IPS-15b (cell line): ENCODE measurements at regions not wholly inside any gene's neighbourhood (a gene's known extent, or its start where the extent isn't known, plus 50 kb on each side); places are given as distances from the start of the nearest gene placed in this dataset.

ENCODE experiments used
- H3K27me3 ChIP-seq: one replicate; pipeline ENCODE4 v1.6.1; 2013; ENCODE audit warnings: low read length; ENCODE audit not compliant: control insufficient read depth, insufficient read depth
- H3K36me3 ChIP-seq: one replicate; pipeline ENCODE4 v1.6.1; 2013; ENCODE audit warnings: low read length; ENCODE audit not compliant: control insufficient read depth, insufficient read depth
- H3K4me1 ChIP-seq: one replicate; pipeline ENCODE4 v1.6.1; 2013; ENCODE audit warnings: mild to moderate bottlenecking, low read length; ENCODE audit not compliant: control insufficient read depth, insufficient read depth
- H3K4me3 ChIP-seq: one replicate; pipeline ENCODE4 v1.5.1; 2013; ENCODE audit warnings: low read depth, low read length
- H3K9ac ChIP-seq: one replicate; pipeline ENCODE4 v1.6.1; 2013; ENCODE audit warnings: low read depth, mild to moderate bottlenecking, low read length
- H3K9me3 ChIP-seq: one replicate; pipeline ENCODE4 v1.6.1; 2013; ENCODE audit warnings: mild to moderate bottlenecking, low read length; ENCODE audit not compliant: control insufficient read depth, insufficient read depth

- no peaks in the 10 kb centered on the region for H3K9me3 ChIP-seq
- H3K9ac ChIP-seq, result no peak overlapping the region
- no peaks in the 10 kb centered on the region for H3K4me1 ChIP-seq
- no peak overlapping the region for H3K4me3 ChIP-seq
- H3K36me3 ChIP-seq, result no peaks in the 10 kb centered on the region
- H3K27me3 ChIP-seq, result no peaks in the 10 kb centered on the region
These were observed 101.3 kb upstream of the TNRC6C start for GRCh38 chr17:77857306-77857555.

- H3K27me3 ChIP-seq, result no peaks in the 10 kb centered on the region
- no peaks in the 10 kb centered on the region for H3K4me1 ChIP-seq
- no peak overlapping the region for H3K9ac ChIP-seq
- no peaks in the 10 kb centered on the region for H3K9me3 ChIP-seq
- H3K4me3 ChIP-seq, result no peak overlapping the region
- no peaks in the 10 kb centered on the region for H3K36me3 ChIP-seq
These were observed 100.9 kb upstream of the TNRC6C start for GRCh38 chr17:77857613-77858012.

GRCh38 chr17:77858291-77859034, 100.0 kb upstream of the TNRC6C start:
- no peaks in the 10 kb centered on the region for H3K9me3 ChIP-seq
- no peaks in the 10 kb centered on the region for H3K36me3 ChIP-seq
- H3K4me1 ChIP-seq, result no peaks in the 10 kb centered on the region
- H3K27me3 ChIP-seq, result no peaks in the 10 kb centered on the region
- no peak overlapping the region for H3K4me3 ChIP-seq
- H3K9ac ChIP-seq, result no peak overlapping the region

- Histone ChIP-seq H3K36me3 (no peaks in the 10 kb centered on the region), H3K4me1 (no peaks in the 10 kb centered on the region), H3K9ac (no peak overlapping the region), H3K4me3 (no peak overlapping the region), H3K9me3 (no peaks in the 10 kb centered on the region), H3K27me3 (no peaks in the 10 kb centered on the region)
These were observed 99.3 kb upstream of the TNRC6C start for GRCh38 chr17:77859035-77859810.

DNA sequence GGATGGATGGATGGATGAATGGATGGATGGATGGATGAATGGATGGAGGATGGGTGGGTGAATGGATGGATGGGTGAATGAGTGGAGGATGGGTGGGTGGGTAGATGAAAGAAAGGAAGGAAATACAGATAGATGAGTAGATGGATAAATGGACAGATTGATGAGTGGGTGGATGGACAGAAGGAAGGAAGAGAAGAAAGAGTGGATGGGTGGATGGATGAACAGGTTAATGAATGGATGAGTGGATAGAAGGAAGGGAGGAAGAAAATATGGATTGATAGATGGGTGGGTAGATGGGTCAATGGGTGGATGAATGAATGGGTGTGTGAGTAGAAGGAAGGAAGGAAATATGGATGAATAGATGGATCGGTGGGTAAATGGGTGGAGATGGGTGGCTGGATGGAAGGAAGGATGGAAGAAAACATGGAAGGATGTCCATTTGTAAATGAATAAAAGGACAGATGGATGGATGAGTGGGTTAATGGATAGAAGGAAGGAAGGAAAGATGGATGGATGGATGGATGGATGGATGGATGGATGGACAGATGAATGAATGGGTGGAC, 97.3 kb upstream of the TNRC6C start:
- Histone ChIP-seq H3K4me3 (no peak overlapping the region), H3K9me3 (no peaks in the 10 kb centered on the region), H3K9ac (no peak overlapping the region), H3K4me1 (no peaks in the 10 kb centered on the region), H3K36me3 (no peaks in the 10 kb centered on the region), H3K27me3 (no peaks in the 10 kb centered on the region)

GRCh38 chr17:77861981-77862645, 96.4 kb upstream of the TNRC6C start:
- no peak overlapping the region for H3K9ac ChIP-seq
- no peak overlapping the region for H3K4me3 ChIP-seq
- H3K9me3 ChIP-seq, result no peaks in the 10 kb centered on the region
- H3K27me3 ChIP-seq, result no peaks in the 10 kb centered on the region
- no peaks in the 10 kb centered on the region for H3K4me1 ChIP-seq
- H3K36me3 ChIP-seq, result no peaks in the 10 kb centered on the region

DNA sequence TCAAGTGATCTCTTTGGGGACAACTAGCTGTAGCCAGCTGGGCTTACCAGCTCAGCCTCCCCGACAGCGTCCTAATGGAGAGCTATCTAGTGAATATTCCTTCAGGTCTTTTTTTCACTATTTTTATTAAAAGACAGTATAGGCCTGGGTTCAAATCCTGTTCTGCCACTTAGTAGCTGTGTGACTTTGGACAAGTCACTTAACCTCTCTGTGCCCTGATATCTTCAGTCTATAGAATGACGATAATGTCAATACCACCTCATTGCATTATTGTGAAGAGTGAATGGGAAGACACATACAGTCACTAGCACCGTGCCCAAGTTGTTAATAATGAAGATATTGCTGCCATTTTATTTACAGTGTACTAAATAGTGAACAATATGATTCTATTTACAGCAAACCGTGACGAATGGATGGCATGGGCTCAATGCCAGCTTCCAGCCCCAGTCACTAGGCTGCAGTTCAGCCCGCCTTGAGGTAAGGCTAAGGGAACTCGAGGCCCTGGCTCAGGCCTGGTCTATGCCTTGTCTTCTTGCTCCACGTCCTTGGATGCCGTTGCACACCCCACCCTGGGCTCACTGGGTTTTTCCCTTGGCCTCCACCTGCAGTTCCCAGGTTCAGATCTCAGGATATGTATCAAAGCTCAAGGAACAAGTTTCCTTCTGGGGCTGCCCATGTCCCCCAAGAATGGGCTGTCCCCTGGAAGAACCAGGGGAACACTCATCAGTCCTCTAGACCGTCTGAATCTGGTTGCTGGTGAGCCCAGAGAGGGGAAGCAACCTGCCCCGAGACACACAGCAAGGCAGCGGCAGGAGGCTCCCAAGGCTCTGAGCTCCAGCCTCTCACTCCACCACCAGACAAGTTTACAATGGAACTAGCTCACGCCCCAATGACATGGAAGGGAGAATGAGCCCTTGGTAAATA, 95.4 kb upstream of the TNRC6C start:
- Histone ChIP-seq H3K36me3 (no peaks in the 10 kb centered on the region), H3K4me1 (peaks cover 3% of the 10 kb centered on the region), H3K9ac (no peak overlapping the region), H3K4me3 (no peak overlapping the region), H3K9me3 (no peaks in the 10 kb centered on the region), H3K27me3 (no peaks in the 10 kb centered on the region)

GRCh38 chr17:77863814-77864161, 94.7 kb upstream of the TNRC6C start:
- Histone ChIP-seq H3K36me3 (no peaks in the 10 kb centered on the region), H3K4me3 (no peak overlapping the region), H3K4me1 (peaks cover 3% of the 10 kb centered on the region), H3K9ac (no peak overlapping the region), H3K27me3 (no peaks in the 10 kb centered on the region), H3K9me3 (no peaks in the 10 kb centered on the region)

GRCh38 chr17:77864234-77865111, 94.0 kb upstream of the TNRC6C start:
- Histone ChIP-seq H3K27me3 (no peaks in the 10 kb centered on the region), H3K9me3 (no peaks in the 10 kb centered on the region), H3K9ac (no peak overlapping the region), H3K36me3 (no peaks in the 10 kb centered on the region), H3K4me1 (peaks cover 3% of the 10 kb centered on the region), H3K4me3 (no peak overlapping the region)

DNA sequence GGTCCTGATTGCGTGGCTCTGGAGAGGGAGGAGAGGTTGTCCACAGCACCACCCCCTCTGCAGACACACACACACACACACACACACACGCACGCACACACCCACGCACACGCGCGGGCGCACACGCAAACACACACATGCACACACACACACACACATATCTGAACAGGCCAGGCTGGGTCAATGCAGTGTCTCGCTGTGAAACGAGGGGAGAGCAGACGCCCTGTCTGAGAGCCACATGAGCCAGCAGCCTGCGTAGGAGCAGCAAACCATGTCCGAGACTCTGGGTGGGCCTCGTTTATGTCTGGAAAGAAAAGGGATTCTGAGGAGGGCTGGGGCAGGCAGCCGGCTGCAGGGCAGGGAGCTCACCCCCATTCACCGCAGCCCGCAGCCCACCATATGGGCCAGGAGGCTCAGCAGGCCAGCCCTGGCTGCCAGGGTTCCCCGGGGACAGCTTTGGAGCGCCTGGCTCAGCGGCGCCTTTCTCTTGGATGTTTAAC, 93.3 kb upstream of the TNRC6C start:
- Histone ChIP-seq H3K27me3 (no peaks in the 10 kb centered on the region), H3K9ac (no peak overlapping the region), H3K4me3 (no peak overlapping the region)

More for the DNA sequence above, 93.3 kb upstream of the TNRC6C start:
- H3K36me3 ChIP-seq, result no peaks in the 10 kb centered on the region
- no peaks in the 10 kb centered on the region for H3K9me3 ChIP-seq
- H3K4me1 ChIP-seq, result peaks cover 3% of the 10 kb centered on the region
